CD14-positive monocyte (primary cell): ENCODE measurements at regions not wholly inside any gene's neighbourhood (a gene's known extent, or its start where the extent isn't known, plus 50 kb on each side); places are given as distances from the start of the nearest gene placed in this dataset.

Source experiments
- DNase-seq, 3 donors: peaks; one replicate each; pipeline ENCODE4 v3.0.0-alpha.2; 2011 to 2022
- H2AFZ ChIP-seq: 2 replicates; pipeline ENCODE4 v1.6.0; 2012; ENCODE audit warnings: mild to moderate bottlenecking, low read depth, low read length, inconsistent platforms; ENCODE audit not compliant: insufficient read depth, poor library complexity, severe bottlenecking
- H3K27ac ChIP-seq, 2 donors: 1 replicate in 1 of 2; 2 replicates in 1 of 2; pipeline ENCODE4 v1.5.1; 2012 to 2013; ENCODE audit warnings: low read length in 2 of 2, control low read depth in 1 of 2, inconsistent platforms in 1 of 2, low read depth in 1 of 2, mild to moderate bottlenecking in 1 of 2
- H3K27me3 ChIP-seq, 2 donors: one replicate each; pipeline versions ENCODE4 v1.6.0 to v1.6.1; 2011 to 2013; ENCODE audit warnings: low read length in 2 of 2; ENCODE audit not compliant: control insufficient read depth in 2 of 2, insufficient read depth in 2 of 2
- H3K36me3 ChIP-seq, 2 donors: replicated peaks in 1 of 2; 1 replicate in 1 of 2; 2 replicates in 1 of 2; pipeline versions ENCODE4 v1.5.1 to v1.6.1; 2012 to 2013; ENCODE audit warnings: low read length in 2 of 2, control low read depth in 1 of 2, inconsistent platforms in 1 of 2, mild to moderate bottlenecking in 1 of 2; ENCODE audit not compliant: insufficient read depth in 2 of 2, control insufficient read depth in 1 of 2
- H3K4me1 ChIP-seq, 2 donors: 1 replicate in 1 of 2; 2 replicates in 1 of 2; pipeline versions ENCODE4 v1.5.1 to v1.6.1; 2012 to 2013; ENCODE audit warnings: low read length in 2 of 2, control low read depth in 1 of 2, inconsistent platforms in 1 of 2, mild to moderate bottlenecking in 1 of 2, moderate library complexity in 1 of 2; ENCODE audit not compliant: insufficient read depth in 2 of 2, control insufficient read depth in 1 of 2
- H3K4me2 ChIP-seq: replicated peaks from 2 replicates; pipeline ENCODE3; 2012; ENCODE audit warnings: low read length, moderate library complexity, mild to moderate bottlenecking; ENCODE audit not compliant: poor library complexity, severe bottlenecking; ENCODE audit errors: extremely low read depth
- H3K4me3 ChIP-seq, 3 experiments: fragments of 200-600 bp in 1 of 3; sonication (generic) in 1 of 3; replicated peaks in 1 of 3; 1 replicate in 2 of 3; 2 replicates in 1 of 3; pipeline ENCODE4 v1.5.1; 2011 to 2013; ENCODE audit warnings: low read length in 3 of 3, mild to moderate bottlenecking in 3 of 3, control low read depth in 2 of 3, low read depth in 2 of 3, inconsistent platforms in 1 of 3, moderate library complexity in 1 of 3
- H3K79me2 ChIP-seq: 2 replicates; pipeline ENCODE4 v1.6.0; 2012; ENCODE audit warnings: mild to moderate bottlenecking, control low read depth, inconsistent platforms, low read length, moderate library complexity; ENCODE audit not compliant: insufficient read depth
- H3K9ac ChIP-seq: 2 replicates; pipeline ENCODE4 v1.6.0; 2017; ENCODE audit warnings: low read length, mild to moderate bottlenecking; ENCODE audit not compliant: insufficient read depth, poor library complexity, severe bottlenecking
- H3K9me3 ChIP-seq, 2 donors: replicated peaks in 1 of 2; 1 replicate in 1 of 2; 2 replicates in 1 of 2; pipeline versions ENCODE4 v1.5.1 to v1.6.1; 2012 to 2013; ENCODE audit warnings: low read length in 2 of 2, control low read depth in 1 of 2; ENCODE audit not compliant: control insufficient read depth in 1 of 2, insufficient read depth in 1 of 2
- H4K20me1 ChIP-seq: 2 replicates; pipeline ENCODE4 v1.6.0; 2012; ENCODE audit warnings: mild to moderate bottlenecking, low read length, control low read depth, moderate library complexity; ENCODE audit not compliant: insufficient read depth
- H3K27ac Mint-ChIP-seq, 7 donors: one replicate each; pipeline ENCODE4 v1.8.0; 2020; ENCODE audit warnings: mild to moderate bottlenecking in 7 of 7, mixed read lengths in 7 of 7, moderate library complexity in 6 of 7, inconsistent platforms in 2 of 7
- H3K27me3 Mint-ChIP-seq, 3 donors: one replicate each; pipeline ENCODE4 v1.8.0; 2021 to 2022; ENCODE audit warnings: low read depth in 3 of 3, mild to moderate bottlenecking in 3 of 3, mixed read lengths in 3 of 3, moderate library complexity in 3 of 3, inconsistent platforms in 1 of 3
- H3K36me3 Mint-ChIP-seq, 2 donors: one replicate each; pipeline ENCODE4 v1.8.0; 2020; ENCODE audit warnings: mixed read lengths in 2 of 2, inconsistent platforms in 1 of 2, mild to moderate bottlenecking in 1 of 2
- H3K4me1 Mint-ChIP-seq: one replicate; pipeline ENCODE4 v1.8.0; 2020; ENCODE audit warnings: mild to moderate bottlenecking, mixed read lengths
- H3K4me3 Mint-ChIP-seq, 2 donors: one replicate each; pipeline ENCODE4 v1.8.0; 2020; ENCODE audit warnings: mild to moderate bottlenecking in 2 of 2, mixed read lengths in 2 of 2, moderate library complexity in 1 of 2
- H3K9me3 Mint-ChIP-seq, 7 donors: one replicate each; pipeline ENCODE4 v1.8.0; 2020 to 2022; ENCODE audit warnings: mixed read lengths in 7 of 7, mild to moderate bottlenecking in 6 of 7, moderate library complexity in 6 of 7, inconsistent platforms in 2 of 7
- CTCF ChIP-seq: fragments of 200-600 bp; IDR thresholded peaks from one replicate; pipeline ENCODE4 v1.8.0; 2022; ENCODE audit warnings: antibody characterized with exemption, mild to moderate bottlenecking
- WGBS: methylation state at CpG from one replicate; pipeline ENCODE4 v1.1.5; 2013; ENCODE audit warnings: missing lambda C conversion rate; ENCODE audit not compliant: insufficient coverage; 5-methylcytosine and 5-hydroxymethylcytosine counted together
- intact Hi-C, 2 donors: fragments of 100-400 bp; cut with micrococcal nuclease; formaldehyde crosslinking; loops; one replicate each; pipeline versions ENCODE4 v1.15.0 to v1.15.1; 2023

- no peak for DNase-seq
- TF ChIP-seq CTCF = no peak
- Histone ChIP-seq H4K20me1 (no peaks in the 10 kb centered on the region), H3K79me2 (no peaks in the 10 kb centered on the region), H3K9me3 (no peaks in the 10 kb centered on the region), H3K36me3 (peaks cover 55 to 86% of the 10 kb centered on the region in 2 donors), H3K4me2 (no peak overlapping the region), H3K4me1 (no peaks in the 10 kb centered on the region), H3K4me3 (no peak overlapping the region), H3K9ac (no peak overlapping the region), H3K27me3 (no peaks in the 10 kb centered on the region), H3K27ac (no peak overlapping the region), H2AFZ (no peak overlapping the region)
- no peak overlapping the region for H3K4me3 Mint-ChIP-seq
- WGBS = no CpG with 5 or more reads among the region's 1 CpG
- H3K9me3 Mint-ChIP-seq = no peaks in the 10 kb centered on the region
- intact Hi-C loops = loop anchor here in 1 of 2 donors (10.0 kb wide), 1 partner anchor 375 kb away; no protein-coding TSS in a partner anchor
- peaks cover 5% of the 10 kb centered on the region for H3K4me1 Mint-ChIP-seq
- no peaks in the 10 kb centered on the region for H3K27me3 Mint-ChIP-seq
- no peak overlapping the region for H3K27ac Mint-ChIP-seq
- peaks cover 63 to 78% of the 10 kb centered on the region in 2 donors for H3K36me3 Mint-ChIP-seq
These were observed 194.9 kb downstream of the UTRN start for GRCh38 chr6:144479991-144480390.

GRCh38 chr6:144480473-144480872 is 195.3 kb downstream of the UTRN start:
- no peak overlapping the region for H3K9ac ChIP-seq
- DNase-seq = no peak
- H3K27ac Mint-ChIP-seq = no peak overlapping the region
- H4K20me1 ChIP-seq = no peaks in the 10 kb centered on the region
- H3K27me3 ChIP-seq = no peaks in the 10 kb centered on the region
- H3K27ac ChIP-seq = no peak overlapping the region
- peaks cover 63 to 78% of the 10 kb centered on the region in 2 donors for H3K36me3 Mint-ChIP-seq
- no peaks in the 10 kb centered on the region for H3K79me2 ChIP-seq
- intact Hi-C loops = loop anchor here in 1 of 2 donors (10.0 kb wide), 1 partner anchor 376 kb away; no protein-coding TSS in a partner anchor
- H3K9me3 ChIP-seq = no peaks in the 10 kb centered on the region
- H3K4me1 ChIP-seq = no peaks in the 10 kb centered on the region
- no peak overlapping the region for H3K4me3 Mint-ChIP-seq
- no peak overlapping the region for H2AFZ ChIP-seq
- no peak overlapping the region for H3K4me3 ChIP-seq
- TF ChIP-seq CTCF = no peak
- H3K27me3 Mint-ChIP-seq = no peaks in the 10 kb centered on the region
- H3K9me3 Mint-ChIP-seq = no peaks in the 10 kb centered on the region
- peaks cover 58 to 86% of the 10 kb centered on the region in 2 donors for H3K36me3 ChIP-seq
- no peak overlapping the region for H3K4me2 ChIP-seq
- H3K4me1 Mint-ChIP-seq = peaks cover under 1% of the 10 kb centered on the region
- WGBS = no CpG with 5 or more reads among the region's 5 CpGs
